ENCODE measurements at regions not wholly inside any gene's neighbourhood (a gene's known extent, or its start where the extent isn't known, plus 50 kb on each side); places are given as distances from the start of the nearest gene placed in this dataset.

DNA sequence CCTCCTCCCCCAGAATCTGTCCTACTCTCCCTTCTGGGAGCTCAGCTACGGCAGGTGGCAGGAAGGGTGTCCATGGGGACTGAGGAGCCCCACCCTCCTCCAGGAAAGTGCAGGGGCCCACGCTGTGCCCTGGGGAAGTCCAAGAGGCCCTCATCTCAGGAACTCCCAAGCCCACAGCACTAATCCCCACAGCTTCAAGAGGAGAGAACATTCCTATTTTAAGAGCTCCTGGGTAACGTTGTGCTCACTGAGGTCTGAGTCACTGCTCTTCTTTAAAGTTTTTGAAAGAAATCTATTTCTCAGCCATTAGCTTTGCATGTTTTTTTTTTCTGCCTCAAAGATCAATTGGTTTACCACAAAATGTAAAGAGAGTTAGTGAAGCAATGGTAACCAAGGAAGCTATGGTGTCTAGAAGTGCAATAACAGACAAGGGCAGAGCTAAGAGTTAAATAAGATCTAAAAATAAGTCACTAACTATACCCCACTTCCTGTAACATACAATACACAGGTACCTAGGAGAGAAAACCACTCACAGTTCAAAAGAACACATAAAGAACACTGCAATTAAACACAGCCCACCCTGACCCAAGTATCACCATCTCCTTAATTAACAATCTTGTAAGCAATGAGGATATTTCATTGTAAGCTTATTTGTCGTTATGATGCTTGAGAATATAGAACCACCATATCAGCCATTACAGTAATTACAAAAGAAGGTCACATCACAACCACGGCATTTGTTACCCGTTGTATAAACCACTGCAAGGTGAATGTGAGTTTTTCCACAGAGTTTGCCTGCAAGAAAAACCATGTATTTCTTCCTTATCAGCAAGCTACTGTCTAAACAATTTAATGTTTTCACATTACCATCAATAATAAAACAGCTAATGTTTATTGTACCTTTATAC is 382.3 kb upstream of the SLC30A5 start:
- Mint-ChIP-seq H3K4me1 (ENCODE audit: low read depth) (peaks cover 34% of the 10 kb centered on the region), H3K9me3 (ENCODE audit: low read depth) (no peaks in the 10 kb centered on the region), H3K36me3 (no peaks in the 10 kb centered on the region), H3K27ac (peak overlapping the region; percentile 42), H3K27me3 (no peaks in the 10 kb centered on the region), H3K4me3 (peak overlapping the region; percentile 59)

DNA sequence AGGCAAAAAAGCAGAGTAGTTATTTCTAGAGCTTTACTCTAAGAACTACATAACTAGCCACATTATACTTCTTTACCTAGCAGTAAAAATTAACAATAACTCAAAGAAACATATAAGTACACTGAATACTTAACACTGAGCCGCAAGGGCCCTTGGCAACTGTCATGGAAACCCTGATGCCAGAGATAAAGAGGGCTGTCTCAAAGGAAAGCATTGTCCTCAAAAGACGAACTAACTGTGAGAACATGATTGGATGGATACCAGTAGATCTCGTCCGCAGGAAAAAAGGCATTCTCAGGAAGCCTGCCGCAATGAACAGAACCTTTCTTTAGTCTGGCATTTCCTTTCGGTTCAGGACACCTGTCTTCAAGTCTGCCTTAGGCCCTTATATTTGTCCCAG is 379.0 kb upstream of the SLC30A5 start:
- no peak overlapping the region for H3K4me3 Mint-ChIP-seq
- no peaks in the 10 kb centered on the region for H3K9me3 Mint-ChIP-seq (ENCODE audit: low read depth)
- no peaks in the 10 kb centered on the region for H3K27me3 Mint-ChIP-seq
- peaks cover 3% of the 10 kb centered on the region for H3K36me3 Mint-ChIP-seq
- H3K27ac Mint-ChIP-seq: no peak overlapping the region
- peaks cover 31% of the 10 kb centered on the region for H3K4me1 Mint-ChIP-seq (ENCODE audit: low read depth)

DNA sequence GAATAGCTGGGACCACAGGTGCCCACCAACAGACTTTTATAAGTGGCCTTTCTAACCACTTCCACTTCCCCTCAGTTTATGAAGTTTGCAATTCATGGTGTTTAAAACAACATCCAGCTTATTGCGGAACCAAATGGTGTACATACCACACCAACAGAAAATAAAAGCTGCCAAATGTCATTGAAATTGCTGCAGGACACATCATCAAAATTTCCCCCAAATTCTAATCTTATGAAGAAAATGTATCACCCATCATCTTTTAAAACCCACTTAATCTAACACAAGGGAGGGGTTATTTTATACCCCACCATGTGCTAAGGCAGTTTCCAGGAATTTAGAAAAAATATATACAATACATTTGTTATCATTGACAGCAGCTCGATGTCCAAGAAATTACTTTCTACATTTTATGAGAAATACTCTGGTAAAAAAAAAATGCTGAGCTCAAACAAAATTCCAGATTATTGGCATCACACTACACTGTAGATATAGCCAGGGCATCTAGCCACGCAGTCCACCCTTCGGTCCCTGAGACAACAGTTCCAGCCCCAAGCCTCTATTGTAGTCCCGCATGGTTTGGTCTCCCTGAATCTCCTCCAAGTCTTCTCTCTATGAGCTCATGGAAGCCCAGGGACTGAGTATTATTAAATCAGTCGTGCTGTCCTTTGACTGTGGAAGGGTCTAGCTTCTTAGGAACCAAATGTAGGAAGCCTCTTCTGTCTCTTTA is 372.8 kb upstream of the SLC30A5 start:
- Mint-ChIP-seq H3K27me3 (no peaks in the 10 kb centered on the region), H3K27ac (no peak overlapping the region), H3K9me3 (ENCODE audit: low read depth) (no peaks in the 10 kb centered on the region), H3K36me3 (peaks cover 3% of the 10 kb centered on the region), H3K4me3 (no peak overlapping the region), H3K4me1 (ENCODE audit: low read depth) (no peaks in the 10 kb centered on the region)

DNA sequence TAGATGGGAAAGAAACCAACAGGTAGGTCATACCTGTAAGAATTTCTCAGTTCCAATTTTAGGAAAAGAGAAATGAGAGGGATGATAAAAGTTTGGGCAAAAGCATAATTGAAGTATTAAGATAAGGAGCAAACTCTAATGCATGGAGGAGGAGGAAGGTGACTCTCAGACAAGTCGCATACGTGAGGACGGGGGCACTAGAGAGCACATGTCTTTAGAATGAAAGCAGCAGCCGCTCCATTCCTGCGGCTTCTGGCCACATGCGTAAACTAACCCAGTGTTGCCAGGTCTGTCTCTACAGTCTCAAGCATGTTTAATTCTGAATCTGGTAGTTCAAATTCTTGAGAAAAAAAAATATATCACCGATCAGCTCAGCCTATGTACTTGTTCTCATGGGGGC is 371.5 kb upstream of the SLC30A5 start:
- H3K36me3 Mint-ChIP-seq: peaks cover 3% of the 10 kb centered on the region
- no peak overlapping the region for H3K4me3 Mint-ChIP-seq
- H3K27me3 Mint-ChIP-seq: no peaks in the 10 kb centered on the region
- H3K27ac Mint-ChIP-seq: no peak overlapping the region
- no peaks in the 10 kb centered on the region for H3K9me3 Mint-ChIP-seq (ENCODE audit: low read depth)
- peaks cover 3% of the 10 kb centered on the region for H3K4me1 Mint-ChIP-seq (ENCODE audit: low read depth)

DNA sequence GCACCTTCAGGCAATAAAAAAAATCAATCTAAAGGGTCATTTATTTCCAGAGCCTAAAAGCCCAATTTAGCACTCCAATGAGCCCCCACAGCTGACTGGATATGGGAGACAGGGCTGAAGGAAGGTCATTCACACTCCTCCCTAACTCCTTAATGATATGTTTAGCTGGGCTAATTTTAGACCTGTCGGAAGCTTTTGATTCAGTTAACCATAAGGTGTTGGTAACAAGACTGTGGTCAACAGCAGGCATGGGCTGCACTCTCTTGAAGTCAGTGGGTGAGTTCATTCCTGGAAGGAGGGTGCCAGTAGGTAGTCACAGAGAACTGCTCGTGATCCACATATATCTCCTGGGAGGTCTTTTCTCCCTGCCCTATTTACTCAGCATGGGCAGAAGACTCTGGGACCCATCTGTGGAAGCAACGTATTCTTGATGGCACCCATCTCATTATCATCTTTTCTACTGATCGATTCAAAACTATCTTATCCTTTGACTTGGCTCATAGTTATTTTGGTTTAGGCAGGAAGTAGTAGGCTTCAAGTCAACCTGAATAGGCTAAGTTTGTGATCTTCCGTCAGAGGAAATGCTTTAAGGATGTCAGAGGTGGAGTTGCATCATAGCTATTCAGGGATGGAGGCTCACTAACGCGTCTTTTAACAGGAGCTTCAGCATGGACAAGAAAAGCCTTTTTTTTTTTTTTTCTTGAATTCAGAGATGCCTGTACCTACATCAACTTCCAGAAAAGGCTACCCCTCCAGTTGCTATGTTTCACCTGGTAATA is 367.7 kb upstream of the SLC30A5 start:
- Mint-ChIP-seq H3K27me3 (no peaks in the 10 kb centered on the region), H3K36me3 (no peaks in the 10 kb centered on the region), H3K4me3 (no peak overlapping the region), H3K4me1 (ENCODE audit: low read depth) (peaks cover 3% of the 10 kb centered on the region), H3K27ac (no peak overlapping the region), H3K9me3 (ENCODE audit: low read depth) (no peaks in the 10 kb centered on the region)

DNA sequence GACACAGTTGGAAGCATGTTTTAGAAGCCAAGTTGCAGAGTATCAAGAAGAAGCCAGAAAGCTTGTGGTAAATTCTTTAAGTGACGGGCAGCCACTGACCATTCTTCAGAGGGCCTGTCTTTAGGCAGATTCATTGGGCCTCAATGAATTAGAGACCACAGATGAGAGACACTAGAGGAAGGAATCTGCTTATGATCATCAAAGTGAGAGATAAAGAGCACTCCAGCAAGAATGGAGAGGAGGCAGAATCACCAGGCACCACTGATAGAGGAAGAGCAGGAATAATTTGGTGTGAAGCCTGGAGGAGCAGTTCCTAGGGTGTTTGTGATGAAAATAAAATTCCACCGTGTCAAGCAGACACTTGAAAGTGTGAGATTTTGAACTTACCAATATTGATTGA is 365.9 kb upstream of the SLC30A5 start:
- no peak overlapping the region for H3K4me3 Mint-ChIP-seq
- no peaks in the 10 kb centered on the region for H3K27me3 Mint-ChIP-seq
- peaks cover 3% of the 10 kb centered on the region for H3K4me1 Mint-ChIP-seq (ENCODE audit: low read depth)
- no peaks in the 10 kb centered on the region for H3K9me3 Mint-ChIP-seq (ENCODE audit: low read depth)
- no peaks in the 10 kb centered on the region for H3K36me3 Mint-ChIP-seq
- H3K27ac Mint-ChIP-seq: no peak overlapping the region

DNA sequence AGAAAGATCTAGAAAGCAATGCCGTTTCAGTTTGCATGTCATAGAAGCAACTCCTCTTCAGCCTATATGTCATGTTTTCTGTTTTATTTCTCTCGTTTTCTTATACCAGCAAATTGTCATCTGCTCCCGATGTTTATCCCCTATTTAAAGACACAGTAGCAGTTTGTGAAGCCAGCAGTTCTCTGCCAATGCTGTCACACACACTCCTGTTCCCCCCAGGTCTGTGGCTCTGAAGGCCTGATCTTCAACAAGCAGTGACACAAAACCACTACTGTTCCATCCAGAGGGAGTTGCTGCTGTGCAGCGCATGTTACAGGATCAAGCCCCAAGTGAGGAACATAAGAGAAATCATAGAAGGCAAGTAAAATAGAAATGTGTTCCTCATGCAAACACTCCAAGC is 364.1 kb upstream of the SLC30A5 start:
- Mint-ChIP-seq H3K9me3 (ENCODE audit: low read depth) (no peaks in the 10 kb centered on the region), H3K36me3 (no peaks in the 10 kb centered on the region), H3K27me3 (no peaks in the 10 kb centered on the region), H3K27ac (no peak overlapping the region), H3K4me1 (ENCODE audit: low read depth) (peaks cover 3% of the 10 kb centered on the region), H3K4me3 (no peak overlapping the region)

DNA sequence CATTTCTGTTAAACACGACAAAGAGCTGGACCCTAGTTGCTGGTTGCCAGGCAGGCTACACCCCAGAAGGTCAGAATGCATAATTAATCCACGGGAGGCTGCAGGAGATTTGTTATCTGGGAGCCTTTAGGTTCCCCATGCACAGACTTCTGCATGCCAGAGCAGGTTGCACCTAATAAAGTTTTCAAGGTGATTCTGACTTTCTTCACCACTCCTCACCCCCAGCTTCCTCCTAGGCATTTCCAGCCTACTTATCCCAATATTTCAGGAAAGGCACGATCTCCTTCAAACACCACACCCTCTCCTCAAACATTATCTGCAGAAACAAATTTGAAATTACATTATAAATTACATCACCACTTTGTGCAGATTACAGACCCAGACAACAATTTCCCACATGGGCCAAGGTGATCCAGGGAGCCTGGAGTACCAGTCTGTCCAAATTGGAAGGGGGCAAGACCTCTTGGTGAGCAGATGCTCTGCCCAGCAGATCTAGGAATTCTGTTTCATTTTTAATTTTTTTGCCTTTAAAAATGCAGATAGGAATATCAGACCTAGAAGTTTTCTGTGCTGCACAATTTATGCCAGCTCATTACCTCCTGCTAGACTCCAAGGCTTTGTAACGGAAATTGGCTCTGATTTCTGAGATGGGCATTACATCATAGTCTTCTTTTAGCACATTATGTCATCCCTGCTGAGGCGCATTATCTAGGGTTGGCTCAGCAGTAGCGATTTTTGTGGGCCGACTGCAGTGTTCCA is 363.4 kb upstream of the SLC30A5 start:
- Mint-ChIP-seq H3K27me3 (no peaks in the 10 kb centered on the region), H3K9me3 (ENCODE audit: low read depth) (no peaks in the 10 kb centered on the region), H3K27ac (no peak overlapping the region), H3K36me3 (no peaks in the 10 kb centered on the region), H3K4me3 (no peak overlapping the region), H3K4me1 (ENCODE audit: low read depth) (peaks cover 3% of the 10 kb centered on the region)

DNA sequence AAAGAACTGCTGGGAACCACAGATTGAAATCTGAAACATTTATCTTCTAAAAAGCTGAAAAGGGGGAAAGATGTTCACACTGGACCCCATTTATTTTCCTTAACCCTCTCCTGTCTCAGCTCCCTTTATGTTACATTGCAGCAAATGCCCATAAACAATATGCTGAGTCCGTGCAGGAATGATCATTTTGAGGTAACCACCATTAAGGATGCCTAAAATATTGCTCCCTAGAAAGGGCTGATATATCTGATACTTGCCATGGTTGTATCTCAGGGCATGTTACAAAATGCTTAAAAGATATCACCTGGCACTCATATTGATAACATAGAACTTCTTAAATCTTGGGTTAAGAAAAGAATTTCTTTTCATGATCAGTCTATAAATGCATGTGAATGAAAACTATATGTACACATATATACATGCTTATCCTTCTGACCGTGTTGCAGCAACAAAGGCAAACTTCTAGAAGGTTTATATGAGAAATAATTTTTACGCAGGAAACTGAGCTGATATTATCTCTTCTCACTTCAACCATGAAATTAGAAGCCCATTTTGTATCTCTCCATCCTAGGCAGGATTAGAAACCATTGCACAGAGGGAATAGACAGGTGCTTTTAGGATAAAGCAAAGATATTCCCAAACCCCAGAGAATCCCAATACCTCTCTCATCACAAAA is 362.7 kb upstream of the SLC30A5 start:
- no peaks in the 10 kb centered on the region for H3K27me3 Mint-ChIP-seq
- no peaks in the 10 kb centered on the region for H3K9me3 Mint-ChIP-seq (ENCODE audit: low read depth)
- H3K36me3 Mint-ChIP-seq: no peaks in the 10 kb centered on the region
- H3K27ac Mint-ChIP-seq: no peak overlapping the region
- peaks cover 2% of the 10 kb centered on the region for H3K4me1 Mint-ChIP-seq (ENCODE audit: low read depth)
- no peak overlapping the region for H3K4me3 Mint-ChIP-seq

DNA sequence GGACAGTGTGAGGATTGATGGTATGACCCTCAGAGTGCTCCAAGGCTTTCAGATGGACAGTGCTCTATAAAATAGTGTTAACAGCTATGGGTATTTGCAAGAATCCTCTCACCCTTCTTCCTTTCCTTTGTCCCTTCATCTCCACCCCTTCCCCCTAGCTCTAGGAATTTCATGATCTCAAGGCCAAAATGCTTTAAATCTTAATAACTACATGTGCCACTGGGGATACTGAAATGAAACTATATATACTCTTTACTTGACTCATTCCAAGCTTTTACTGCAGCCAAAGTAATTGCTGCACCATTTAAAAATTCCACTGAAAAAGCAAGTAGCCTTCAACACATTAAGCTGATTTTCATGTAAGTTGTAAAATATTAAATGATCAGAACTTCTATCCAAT is 361.6 kb upstream of the SLC30A5 start:
- H3K9me3 Mint-ChIP-seq (ENCODE audit: low read depth): no peaks in the 10 kb centered on the region
- no peak overlapping the region for H3K4me3 Mint-ChIP-seq
- no peaks in the 10 kb centered on the region for H3K36me3 Mint-ChIP-seq
- H3K27ac Mint-ChIP-seq: no peak overlapping the region
- H3K27me3 Mint-ChIP-seq: no peaks in the 10 kb centered on the region
- no peaks in the 10 kb centered on the region for H3K4me1 Mint-ChIP-seq (ENCODE audit: low read depth)

DNA sequence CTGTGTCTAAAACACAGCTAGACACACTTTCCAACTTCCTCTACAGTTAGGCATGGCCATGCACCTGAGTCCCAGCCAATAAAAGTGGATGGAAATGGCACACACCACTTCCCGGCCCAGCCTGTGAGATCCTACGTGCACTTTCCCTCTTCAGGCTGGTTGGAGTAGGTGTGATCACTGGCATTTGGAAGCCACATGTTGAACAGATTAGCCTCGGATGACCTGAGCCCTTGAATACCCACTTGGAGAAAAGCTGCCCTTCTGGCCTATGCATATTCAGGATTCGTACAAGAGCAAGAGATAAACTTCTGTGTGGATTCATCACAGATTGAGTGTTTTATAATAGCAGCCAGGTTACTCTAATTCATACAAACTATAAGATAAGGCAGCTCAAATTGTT is 359.0 kb upstream of the SLC30A5 start:
- Mint-ChIP-seq H3K27me3 (no peaks in the 10 kb centered on the region), H3K36me3 (no peaks in the 10 kb centered on the region), H3K4me1 (ENCODE audit: low read depth) (no peaks in the 10 kb centered on the region), H3K9me3 (ENCODE audit: low read depth) (no peaks in the 10 kb centered on the region), H3K4me3 (no peak overlapping the region), H3K27ac (no peak overlapping the region)

DNA sequence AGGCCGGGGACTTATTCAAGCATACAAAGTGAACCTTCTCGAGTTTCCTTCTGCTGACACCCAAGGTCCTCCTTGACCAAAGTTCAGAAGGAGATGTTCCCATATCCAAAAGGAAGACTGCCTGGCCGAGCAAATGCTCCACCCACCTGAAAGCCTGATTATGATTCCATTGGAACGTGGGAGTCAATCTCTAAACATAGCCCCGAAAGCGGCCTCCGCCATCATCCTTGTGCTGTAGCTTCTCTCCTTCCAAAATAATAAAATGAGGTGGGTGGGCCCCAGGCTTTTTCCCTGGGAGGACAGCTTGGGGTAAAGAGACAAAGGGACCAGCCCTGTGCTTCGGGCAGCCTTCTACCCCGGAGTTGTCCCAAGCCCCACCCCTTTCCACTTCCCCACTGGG is 355.6 kb upstream of the SLC30A5 start:
- Mint-ChIP-seq H3K36me3 (no peaks in the 10 kb centered on the region), H3K27me3 (no peaks in the 10 kb centered on the region), H3K9me3 (ENCODE audit: low read depth) (no peaks in the 10 kb centered on the region), H3K4me3 (no peak overlapping the region), H3K4me1 (ENCODE audit: low read depth) (peaks cover 2% of the 10 kb centered on the region), H3K27ac (no peak overlapping the region)

DNA sequence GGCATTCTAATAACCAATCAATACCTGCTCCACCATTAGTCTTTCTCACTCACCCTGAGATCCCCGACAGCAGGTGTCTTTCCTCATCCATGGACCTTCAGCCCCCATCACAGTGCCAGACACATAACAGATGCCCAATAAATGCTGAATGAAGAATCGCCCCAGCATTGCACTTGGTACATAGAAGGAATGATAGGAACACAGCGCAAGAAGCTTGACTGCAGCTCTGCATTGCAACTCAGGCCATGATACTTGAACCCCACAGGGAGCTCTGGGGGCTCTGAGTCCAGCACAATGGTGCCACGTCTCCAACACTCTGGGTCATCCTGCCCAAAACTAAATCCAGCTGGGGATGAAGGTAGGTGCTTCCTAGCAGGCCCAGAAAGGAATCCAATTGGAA is 355.0 kb upstream of the SLC30A5 start:
- Mint-ChIP-seq H3K4me3 (no peak overlapping the region), H3K4me1 (ENCODE audit: low read depth) (peaks cover 2% of the 10 kb centered on the region), H3K27me3 (no peaks in the 10 kb centered on the region), H3K36me3 (no peaks in the 10 kb centered on the region), H3K9me3 (ENCODE audit: low read depth) (no peaks in the 10 kb centered on the region), H3K27ac (no peak overlapping the region)

DNA sequence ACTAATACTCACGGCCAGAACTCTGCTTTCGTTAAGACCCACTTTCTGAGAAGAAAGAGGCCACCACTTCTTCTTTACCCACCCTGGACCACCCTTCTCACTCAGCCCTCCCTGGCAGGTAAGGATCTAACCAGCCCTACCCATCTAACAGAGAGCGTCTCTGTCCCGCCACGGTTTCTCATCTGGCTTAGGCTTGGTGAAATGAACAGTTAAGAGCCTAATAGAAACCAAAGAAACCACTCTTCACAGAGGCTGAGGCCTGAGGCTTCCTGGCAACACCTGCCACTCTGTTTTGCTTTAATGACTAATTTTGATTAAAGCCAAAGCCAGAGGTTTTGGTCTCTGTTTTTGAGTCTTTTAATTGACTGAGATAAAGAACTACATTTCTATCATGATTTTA is 354.1 kb upstream of the SLC30A5 start:
- H3K27me3 Mint-ChIP-seq: no peaks in the 10 kb centered on the region
- peaks cover 4% of the 10 kb centered on the region for H3K4me1 Mint-ChIP-seq (ENCODE audit: low read depth)
- no peaks in the 10 kb centered on the region for H3K9me3 Mint-ChIP-seq (ENCODE audit: low read depth)
- H3K4me3 Mint-ChIP-seq: no peak overlapping the region
- H3K27ac Mint-ChIP-seq: no peak overlapping the region
- no peaks in the 10 kb centered on the region for H3K36me3 Mint-ChIP-seq
